ENCODE measurements at regions not wholly inside any gene's neighbourhood (a gene's known extent, or its start where the extent isn't known, plus 50 kb on each side); places are given as distances from the start of the nearest gene placed in this dataset.
"Not testable (repeated sequence)": the region's sequence is repeated elsewhere in the genome, so short reads cannot be mapped to it uniquely, and the experiment has no call there.

- DNase-seq (ENCODE audit: low read depth) = no peak
These were observed 121.1 kb downstream of the PDCD6IP start for GRCh38 chr3:33919312-33920120.

- DNase-seq (ENCODE audit: low read depth) = no peak
These were observed 122.1 kb downstream of the PDCD6IP start for GRCh38 chr3:33920511-33920910.

DNA sequence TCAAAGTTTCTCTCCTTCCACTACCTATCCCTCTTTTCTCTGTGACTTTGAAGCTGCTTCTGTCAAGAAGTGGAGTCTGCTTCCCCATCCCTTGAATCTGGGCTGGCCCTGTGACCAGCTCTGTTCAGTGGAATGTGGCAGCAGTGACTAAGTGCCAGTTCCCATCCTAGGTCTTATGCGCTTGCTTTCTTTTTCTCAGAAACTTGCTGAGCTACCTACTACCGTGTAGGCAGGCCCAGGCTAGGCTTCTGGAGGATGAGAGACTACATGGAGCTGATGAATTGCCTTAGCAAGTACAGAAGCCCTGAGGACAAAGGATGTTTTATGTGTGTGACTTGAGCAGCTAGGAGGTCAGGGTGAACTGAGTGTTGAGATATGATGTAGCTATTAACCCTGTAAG, 123.2 kb downstream of the PDCD6IP start:
- DNase-seq (ENCODE audit: low read depth) = no peak

DNA sequence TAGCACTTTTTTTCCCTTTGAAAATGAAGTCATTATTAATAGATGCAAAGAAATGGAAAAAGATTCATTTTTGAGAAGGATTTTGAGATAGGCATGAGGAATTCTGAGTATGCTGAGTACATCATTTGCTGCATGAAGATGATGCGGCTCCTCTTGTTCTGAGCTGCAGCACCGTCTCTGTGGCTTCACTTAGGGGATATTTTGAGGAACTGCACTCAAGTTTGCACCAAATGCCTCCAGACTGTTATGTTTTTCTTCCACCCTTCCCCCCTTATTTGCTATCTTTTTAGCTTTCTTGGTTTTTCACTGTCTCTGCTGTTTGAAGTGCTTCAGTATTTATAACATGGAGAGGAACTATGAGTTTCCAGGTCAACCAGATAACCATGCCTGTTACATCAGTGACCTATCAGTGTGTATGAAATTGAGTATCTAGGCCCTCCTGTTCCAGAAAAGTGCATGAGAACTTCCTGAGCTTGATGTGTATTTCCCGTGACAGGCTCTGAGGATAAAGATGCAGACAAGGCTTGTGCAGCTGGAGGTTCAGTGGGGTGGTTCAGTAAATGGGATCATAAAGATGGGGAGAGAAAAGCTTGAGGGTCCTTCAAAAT, 128.7 kb downstream of the PDCD6IP start:
- no peak for DNase-seq (ENCODE audit: low read depth)

- no peak for DNase-seq (ENCODE audit: low read depth)
These were observed 131.4 kb downstream of the PDCD6IP start for GRCh38 chr3:33929813-33930212.

- DNase-seq (ENCODE audit: low read depth) = no peak
These were observed 133.1 kb downstream of the PDCD6IP start for GRCh38 chr3:33931512-33931911.

GRCh38 chr3:33932010-33932764, 133.8 kb downstream of the PDCD6IP start:
- no peak for DNase-seq (ENCODE audit: low read depth)

GRCh38 chr3:33936171-33936920, 137.9 kb downstream of the PDCD6IP start:
- no peak for DNase-seq (ENCODE audit: low read depth)

DNA sequence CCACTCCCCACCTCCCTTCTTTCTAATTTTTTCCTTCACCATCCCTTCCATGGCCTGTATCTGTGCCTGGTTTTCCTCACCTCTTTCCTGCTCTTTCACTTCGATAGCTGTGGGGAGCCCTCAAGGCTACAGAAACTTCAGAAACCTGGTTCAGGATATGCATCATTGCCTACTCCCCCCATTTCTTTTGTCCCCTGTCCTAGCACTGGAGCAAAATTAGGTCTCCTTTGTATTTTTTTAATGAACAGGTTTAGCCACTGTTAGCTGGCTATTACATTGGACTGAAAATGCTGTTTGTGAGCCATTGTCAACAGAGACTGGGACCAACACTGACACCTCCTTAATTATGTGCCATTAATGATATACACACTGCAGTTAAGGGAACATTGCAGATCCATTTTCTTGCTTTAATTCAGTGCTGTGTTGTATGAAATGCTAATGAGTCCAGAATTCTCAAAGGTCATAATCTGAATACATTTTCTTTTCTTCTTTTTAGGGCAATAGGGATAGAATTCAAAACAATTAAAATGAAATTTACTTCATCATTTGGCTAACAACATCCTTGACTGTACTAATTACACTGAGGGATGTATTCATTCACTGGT, 138.6 kb downstream of the PDCD6IP start:
- no peak for DNase-seq (ENCODE audit: low read depth)

DNA sequence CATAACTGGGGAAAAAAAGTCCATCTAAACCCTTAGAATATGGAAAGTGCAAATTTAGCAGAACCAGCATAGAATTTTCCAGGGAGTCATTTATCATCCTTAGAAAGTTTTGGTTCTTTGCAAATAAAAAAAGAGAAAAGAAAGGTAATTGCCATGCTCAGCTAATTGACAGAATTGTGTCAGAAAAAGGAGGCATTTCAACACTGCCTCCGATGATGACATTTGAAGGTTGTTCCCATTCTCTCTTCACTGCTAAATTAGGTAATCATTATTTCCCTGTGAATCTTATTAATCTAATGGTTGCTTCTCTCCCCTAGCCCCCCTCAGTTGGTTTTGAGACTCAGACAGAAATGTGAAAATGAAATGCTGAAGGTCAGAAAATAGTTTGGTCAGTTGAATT, 139.2 kb downstream of the PDCD6IP start:
- DNase-seq (ENCODE audit: low read depth) = no peak

DNA sequence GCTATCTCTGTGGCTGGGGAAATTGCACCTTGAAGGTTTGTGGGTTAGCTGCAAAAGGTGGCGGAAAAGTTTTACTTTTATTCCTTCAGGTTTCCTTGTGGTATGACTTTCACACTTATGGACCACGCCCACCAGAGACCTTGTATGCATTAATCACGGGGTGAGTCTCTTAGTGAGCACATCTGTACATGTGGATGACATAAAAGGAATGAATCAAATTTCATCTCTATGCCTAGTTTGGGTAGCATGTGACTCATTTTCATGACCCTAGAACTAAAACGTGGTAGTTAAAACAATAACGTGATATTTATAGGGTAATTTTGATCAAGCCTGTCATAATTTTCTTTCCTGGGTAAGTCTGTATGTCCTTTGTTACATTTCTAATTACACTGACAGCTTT, 141.7 kb downstream of the PDCD6IP start:
- no peak for DNase-seq (ENCODE audit: low read depth)

GRCh38 chr3:33940736-33941135, 142.3 kb downstream of the PDCD6IP start:
- no peak for DNase-seq (ENCODE audit: low read depth)

DNA sequence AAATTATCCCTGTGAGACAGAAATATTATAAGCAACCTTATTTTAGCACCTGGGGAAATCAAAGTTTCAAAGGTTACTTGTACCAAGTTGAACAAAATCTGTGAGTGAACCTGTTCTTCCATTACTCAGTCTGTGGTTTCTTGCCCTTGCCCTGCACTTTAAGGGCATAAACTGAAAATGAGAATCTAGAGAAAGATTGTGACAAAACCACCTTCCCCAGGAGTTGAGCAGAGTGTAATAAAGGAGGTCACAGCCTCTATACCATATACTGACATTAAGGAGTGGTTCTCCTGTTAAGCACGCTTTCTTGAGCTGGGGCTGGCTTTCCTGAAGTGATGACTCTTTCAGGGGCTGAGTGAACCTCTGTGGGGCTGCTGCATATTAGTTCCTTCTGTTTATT, 143.4 kb downstream of the PDCD6IP start:
- no peak for DNase-seq (ENCODE audit: low read depth)

DNA sequence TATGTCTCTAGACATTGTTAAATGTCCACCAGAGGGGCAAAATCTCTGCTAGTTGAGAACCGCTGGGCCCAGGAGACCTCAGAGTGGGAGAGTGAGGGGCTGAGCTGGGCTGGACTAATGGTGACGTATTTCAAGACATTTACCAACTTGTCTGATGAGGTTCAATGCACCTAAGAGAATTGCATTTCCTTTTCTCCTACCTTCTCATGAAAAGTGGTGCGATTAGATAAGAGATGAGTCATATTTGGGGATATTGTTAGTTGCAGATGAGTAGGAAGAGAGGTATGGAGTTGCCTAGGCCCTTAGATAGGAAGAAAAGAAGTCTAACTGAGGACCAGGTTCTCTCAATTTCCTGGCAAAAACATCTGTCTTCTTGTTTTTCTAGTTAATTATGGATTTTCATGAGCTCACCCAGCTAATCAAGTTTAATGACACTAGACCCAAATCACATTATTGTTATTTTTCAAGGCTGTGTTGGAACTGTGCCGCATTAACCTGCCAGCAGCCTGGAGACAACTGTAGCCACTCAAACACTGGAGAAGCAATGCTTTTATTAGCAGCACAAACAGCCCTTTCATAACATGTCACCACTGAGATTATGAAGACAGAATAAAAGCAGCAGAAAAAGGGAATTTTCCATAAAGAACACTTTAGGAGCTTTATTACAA, 144.2 kb downstream of the PDCD6IP start:
- no peak for DNase-seq (ENCODE audit: low read depth)

DNA sequence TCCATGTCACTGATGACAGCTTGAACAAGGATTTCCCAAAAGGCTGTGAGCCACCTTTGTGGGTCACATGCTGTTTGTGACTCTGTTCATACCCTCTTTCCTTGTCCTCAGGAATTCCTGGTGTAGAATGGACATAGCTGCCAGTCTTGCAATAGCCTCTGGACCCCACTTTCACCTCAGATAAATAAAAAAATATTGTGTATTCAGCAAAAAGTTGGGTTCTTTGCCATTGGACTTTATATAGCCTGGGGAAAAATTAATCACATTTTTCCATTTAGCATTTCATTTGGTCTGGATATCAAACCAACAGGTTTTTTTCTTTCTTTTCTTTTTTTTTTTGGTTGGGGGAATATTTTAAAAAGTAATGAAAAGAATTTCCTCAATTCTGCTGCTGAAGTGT, 144.8 kb downstream of the PDCD6IP start:
- DNase-seq (ENCODE audit: low read depth) = no peak

DNA sequence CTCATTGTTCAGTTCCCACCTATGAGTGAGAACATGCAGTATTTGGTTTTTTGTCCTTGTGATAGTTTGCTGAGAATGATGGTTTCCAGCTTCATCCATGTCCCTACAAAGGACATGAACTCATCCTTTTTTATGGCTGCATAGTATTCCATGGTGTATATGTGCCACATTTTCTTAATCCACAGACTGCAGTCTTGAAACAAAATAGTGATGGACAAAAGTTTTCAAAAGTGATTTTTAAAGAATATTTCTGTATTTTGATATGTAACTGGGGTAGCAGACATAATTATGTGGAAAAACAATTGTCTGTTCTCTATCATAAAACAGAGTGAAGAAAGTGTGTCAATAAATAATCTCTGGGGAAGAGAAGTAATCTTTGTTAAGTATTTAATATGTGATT, 148.2 kb downstream of the PDCD6IP start:
- not testable (repeated sequence) for DNase-seq (ENCODE audit: low read depth)

GRCh38 chr3:33947272-33948195, 149.1 kb downstream of the PDCD6IP start:
- no peak for DNase-seq (ENCODE audit: low read depth)

DNA sequence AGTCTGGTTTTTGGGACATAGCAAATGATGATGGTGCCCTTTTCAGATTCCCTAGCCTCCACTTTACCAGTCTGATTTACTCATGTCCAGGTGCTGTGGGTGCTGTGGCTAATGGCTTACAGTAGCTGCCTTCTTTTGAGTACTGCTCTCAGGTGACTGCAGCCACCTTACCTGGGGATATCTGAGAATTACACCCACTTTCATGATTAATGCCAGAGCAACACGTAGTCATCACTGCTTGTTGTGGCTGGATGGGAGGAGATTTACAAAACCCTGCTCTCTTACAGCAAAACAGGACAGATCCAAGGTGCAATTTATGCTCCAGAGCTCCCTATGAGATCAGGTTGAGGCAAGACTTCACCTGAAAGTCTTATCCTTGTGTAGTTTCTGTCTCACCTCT, 150.6 kb downstream of the PDCD6IP start:
- no peak for DNase-seq (ENCODE audit: low read depth)

- DNase-seq (ENCODE audit: low read depth) = no peak
These were observed 156.5 kb downstream of the PDCD6IP start for GRCh38 chr3:33954956-33955355.

- no peak for DNase-seq (ENCODE audit: low read depth)
These were observed 157.8 kb downstream of the PDCD6IP start for GRCh38 chr3:33956206-33956605.

All from T follicular helper cell (primary cell).